BE2C (cell line): ENCODE measurements at regions not wholly inside any gene's neighbourhood (a gene's known extent, or its start where the extent isn't known, plus 50 kb on each side); places are given as distances from the start of the nearest gene placed in this dataset.
A peak's percentile ranks its signal among the peaks of the same experiment; 100 is the strongest.

Source experiments
- DNase-seq: peaks from one replicate; pipeline ENCODE4 v3.0.0-alpha.2; 2020
- H3K27me3 ChIP-seq: fragments of 250-450 bp; sonication (Bioruptor Pico); 2 replicates; pipeline ENCODE4 v1.5.1; 2020; ENCODE audit warnings: mild to moderate bottlenecking
- H3K36me3 ChIP-seq: fragments of 250-450 bp; sonication (Bioruptor Pico); 2 replicates; pipeline ENCODE4 v1.5.1; 2020; ENCODE audit warnings: mild to moderate bottlenecking
- H3K4me1 ChIP-seq: fragments of 250-450 bp; sonication (Bioruptor Pico); 2 replicates; pipeline ENCODE4 v1.5.1; 2020
- H3K4me3 ChIP-seq: 2 replicates; pipeline ENCODE4 v1.5.1; 2011; ENCODE audit warnings: low read depth, low read length
- H3K9me3 ChIP-seq: fragments of 250-450 bp; sonication (Bioruptor Pico); 2 replicates; pipeline ENCODE4 v1.5.1; 2020
- CTCF ChIP-seq: IDR thresholded peaks from 2 replicates; pipeline ENCODE4 v1.5.1; 2012; ENCODE audit warnings: mild to moderate bottlenecking, low read depth, low read length

DNA sequence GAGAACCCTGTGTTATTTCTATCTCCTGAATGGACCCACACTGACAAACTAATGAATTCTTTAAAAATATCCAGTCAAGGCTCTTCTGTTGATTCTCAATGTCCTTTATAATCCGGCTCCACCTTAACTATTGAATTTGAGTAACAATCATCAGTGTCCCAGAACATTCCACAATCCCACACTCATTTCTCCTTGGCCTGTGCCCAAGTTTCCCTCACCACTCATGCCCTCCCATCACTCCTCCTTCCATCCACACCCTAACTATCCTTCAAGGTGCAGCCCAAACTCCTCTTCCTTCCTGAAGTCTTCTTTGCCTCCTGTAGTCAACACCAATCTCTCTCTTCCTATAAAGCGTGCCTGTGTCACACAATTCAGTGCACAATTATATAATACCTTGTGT, 106.1 kb downstream of the NUDT12 start:
- H3K36me3 ChIP-seq = no peaks in the 10 kb centered on the region
- H3K4me3 ChIP-seq = no peak overlapping the region
- no peak for DNase-seq
- H3K4me1 ChIP-seq = peaks cover 15% of the 10 kb centered on the region
- no peaks in the 10 kb centered on the region for H3K9me3 ChIP-seq
- no peak for TF ChIP-seq CTCF
- no peaks in the 10 kb centered on the region for H3K27me3 ChIP-seq

DNA sequence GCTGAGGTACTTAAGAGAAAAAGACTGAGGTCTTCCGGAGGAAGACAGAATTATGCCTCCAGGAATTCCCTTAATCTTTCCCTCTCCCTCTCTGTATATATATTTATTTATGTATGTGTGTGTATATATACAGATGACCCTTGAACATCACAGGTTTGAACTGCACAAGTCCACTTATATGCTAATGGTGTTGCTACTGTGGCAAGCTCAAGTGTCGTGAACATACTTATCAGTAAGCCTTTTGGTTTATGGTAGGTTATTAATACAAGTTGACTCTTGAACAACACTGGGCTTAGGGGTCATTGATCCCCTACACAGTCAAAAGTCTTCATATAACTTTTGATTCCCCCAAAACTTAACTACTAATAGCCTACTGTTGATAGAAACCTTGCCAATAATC, 106.8 kb downstream of the NUDT12 start:
- DNase-seq = no peak
- H3K36me3 ChIP-seq = no peaks in the 10 kb centered on the region
- H3K4me3 ChIP-seq = no peak overlapping the region
- no peak for TF ChIP-seq CTCF
- H3K27me3 ChIP-seq = no peaks in the 10 kb centered on the region
- peaks cover 22% of the 10 kb centered on the region for H3K4me1 ChIP-seq
- H3K9me3 ChIP-seq = no peaks in the 10 kb centered on the region

DNA sequence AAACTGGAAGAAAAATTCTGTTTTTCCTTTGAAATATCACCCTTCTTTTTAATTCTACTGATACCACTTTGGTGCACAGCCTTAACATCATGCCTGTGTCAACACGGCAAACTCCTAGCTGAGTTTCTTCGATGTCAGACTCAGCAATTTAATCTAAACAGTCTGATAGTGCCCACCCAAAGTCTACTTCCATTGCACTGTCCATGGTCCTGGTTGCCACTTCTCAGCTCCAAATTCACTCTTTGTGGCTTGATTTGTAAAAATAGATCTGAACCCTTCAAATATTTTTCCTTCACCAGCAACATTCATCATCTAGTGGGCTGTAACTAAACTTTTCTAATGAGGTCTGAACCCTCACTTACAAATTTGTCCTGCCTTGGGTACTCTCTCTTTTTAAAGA, 107.8 kb downstream of the NUDT12 start:
- no peaks in the 10 kb centered on the region for H3K9me3 ChIP-seq
- no peak for DNase-seq
- H3K4me1 ChIP-seq = peaks cover 28% of the 10 kb centered on the region
- no peaks in the 10 kb centered on the region for H3K36me3 ChIP-seq
- H3K4me3 ChIP-seq = no peak overlapping the region
- no peaks in the 10 kb centered on the region for H3K27me3 ChIP-seq
- TF ChIP-seq CTCF = no peak

GRCh38 chr5:103452666-103453065, 109.9 kb downstream of the NUDT12 start:
- no peaks in the 10 kb centered on the region for H3K9me3 ChIP-seq
- no peak for DNase-seq

GRCh38 chr5:103452089-103452488, 110.5 kb downstream of the NUDT12 start:
- no peak for TF ChIP-seq CTCF
- no peaks in the 10 kb centered on the region for H3K9me3 ChIP-seq
- no peaks in the 10 kb centered on the region for H3K27me3 ChIP-seq
- H3K4me3 ChIP-seq = peak overlapping the region; percentile 4; the same call in 1 of the 2 replicates
- H3K4me1 ChIP-seq = peaks cover 31% of the 10 kb centered on the region
- no peaks in the 10 kb centered on the region for H3K36me3 ChIP-seq
- peak; percentile 49 for DNase-seq

More at GRCh38 chr5:103452666-103453065, 109.9 kb downstream of the NUDT12 start:
- TF ChIP-seq CTCF = no peak
- Histone ChIP-seq H3K4me3 (no peak overlapping the region), H3K36me3 (no peaks in the 10 kb centered on the region), H3K4me1 (peaks cover 31% of the 10 kb centered on the region), H3K27me3 (no peaks in the 10 kb centered on the region)

- peaks cover 31% of the 10 kb centered on the region for H3K4me1 ChIP-seq
- no peak for DNase-seq
- no peak for TF ChIP-seq CTCF
Measured at GRCh38 chr5:103451261-103451660, 111.3 kb downstream of the NUDT12 start.

More at GRCh38 chr5:103451261-103451660, 111.3 kb downstream of the NUDT12 start:
- Histone ChIP-seq H3K27me3 (no peaks in the 10 kb centered on the region), H3K9me3 (no peaks in the 10 kb centered on the region), H3K4me3 (no peak overlapping the region), H3K36me3 (no peaks in the 10 kb centered on the region)
